Smooth muscle cell (in vitro differentiated cells): ENCODE measurements at regions not wholly inside any gene's neighbourhood (a gene's known extent, or its start where the extent isn't known, plus 50 kb on each side); places are given as distances from the start of the nearest gene placed in this dataset.

Experiments used
- DNase-seq: peaks from one replicate; lab custom pipeline; 2025; ENCODE audit not compliant: unreplicated experiment; lab: John Stamatoyannopoulos, UW
- H2AFZ ChIP-seq: fragments of 200-600 bp; sonication (generic); 2 replicates; pipeline ENCODE4 v1.6.0; 2016; ENCODE audit warnings: antibody characterized with exemption, low read depth, mild to moderate bottlenecking
- H3F3A ChIP-seq: fragments of 200-600 bp; sonication (generic); 2 replicates; pipeline ENCODE4 v1.6.0; 2017; ENCODE audit warnings: antibody characterized with exemption, low read depth
- H3K27ac ChIP-seq: fragments of 200-600 bp; sonication (generic); 2 replicates; pipeline ENCODE4 v1.5.1; 2016; ENCODE audit warnings: low read depth, mild to moderate bottlenecking
- H3K27me3 ChIP-seq: fragments of 200-600 bp; sonication (generic); 2 replicates; pipeline ENCODE4 v1.6.1; 2016; ENCODE audit warnings: low read depth, mild to moderate bottlenecking
- H3K36me3 ChIP-seq: fragments of 200-600 bp; sonication (generic); 2 replicates; pipeline ENCODE4 v1.5.1; 2016; ENCODE audit warnings: low read depth
- H3K4me1 ChIP-seq: fragments of 200-600 bp; sonication (generic); 2 replicates; pipeline ENCODE4 v1.5.1; 2016; ENCODE audit warnings: low read depth
- H3K4me2 ChIP-seq: fragments of 200-600 bp; sonication (generic); 2 replicates; pipeline ENCODE4 v1.6.0; 2016; ENCODE audit warnings: mild to moderate bottlenecking
- H3K4me3 ChIP-seq: fragments of 200-600 bp; sonication (generic); 2 replicates; pipeline ENCODE4 v1.5.1; 2016; ENCODE audit warnings: mild to moderate bottlenecking
- H3K79me2 ChIP-seq: fragments of 200-600 bp; sonication (generic); 2 replicates; pipeline ENCODE4 v1.6.0; 2016; ENCODE audit warnings: low read depth, mild to moderate bottlenecking
- H3K9ac ChIP-seq: fragments of 200-600 bp; sonication (generic); 2 replicates; pipeline ENCODE4 v1.6.0; 2016; ENCODE audit warnings: low read depth
- H3K9me3 ChIP-seq: fragments of 200-600 bp; sonication (generic); replicated peaks from 2 replicates; pipeline ENCODE4 v1.5.1; 2016; ENCODE audit warnings: low read depth
- H4K20me1 ChIP-seq: fragments of 200-600 bp; sonication (generic); 2 replicates; pipeline ENCODE4 v1.6.0; 2016; ENCODE audit warnings: low read depth
- WGBS: methylation state at CpG from one replicate; pipeline ENCODE4 v1.1.7; 2016; ENCODE audit warnings: low lambda C conversion rate; 5-methylcytosine and 5-hydroxymethylcytosine counted together
- TF ChIP-seq, protein P1 (sequence below): fragments of 200-600 bp; sonication (generic); IDR thresholded peaks from 2 replicates; pipeline ENCODE4 v1.5.1; 2017; ENCODE audit warnings: borderline replicate concordance, mild to moderate bottlenecking, antibody characterized with exemption; ENCODE audit not compliant: insufficient read depth, poor library complexity, severe bottlenecking

DNA sequence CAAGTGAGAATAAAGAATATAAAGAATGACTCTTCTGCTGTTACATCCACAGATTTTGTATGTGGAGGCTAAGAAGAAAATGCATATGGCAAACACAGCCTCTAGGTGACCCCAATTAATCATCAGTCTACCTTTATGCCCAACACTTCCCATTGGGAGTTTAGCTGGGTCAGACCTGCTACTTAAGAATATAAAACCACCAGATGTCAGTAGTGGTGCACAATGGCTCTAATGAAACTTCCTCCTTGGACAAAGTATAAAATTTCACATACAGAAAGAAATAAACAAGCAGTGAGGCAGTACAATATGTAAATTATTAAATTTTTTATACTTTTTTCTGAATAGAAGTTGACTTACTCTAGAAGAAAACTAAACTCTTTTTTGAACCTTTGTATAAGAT, 539.9 kb downstream of the BRINP1 start:
- Histone ChIP-seq H3K9me3 (no peaks in the 10 kb centered on the region), H4K20me1 (no peaks in the 10 kb centered on the region), H3K79me2 (no peaks in the 10 kb centered on the region), H3K36me3 (no peaks in the 10 kb centered on the region), H3K27ac (no peak overlapping the region), H3K4me1 (no peaks in the 10 kb centered on the region), H3K9ac (no peak overlapping the region), H2AFZ (no peak overlapping the region), H3K4me2 (no peak overlapping the region), H3K27me3 (no peaks in the 10 kb centered on the region), H3K4me3 (no peak overlapping the region), H3F3A (no peaks in the 10 kb centered on the region)
- TF ChIP-seq, protein P1, sequence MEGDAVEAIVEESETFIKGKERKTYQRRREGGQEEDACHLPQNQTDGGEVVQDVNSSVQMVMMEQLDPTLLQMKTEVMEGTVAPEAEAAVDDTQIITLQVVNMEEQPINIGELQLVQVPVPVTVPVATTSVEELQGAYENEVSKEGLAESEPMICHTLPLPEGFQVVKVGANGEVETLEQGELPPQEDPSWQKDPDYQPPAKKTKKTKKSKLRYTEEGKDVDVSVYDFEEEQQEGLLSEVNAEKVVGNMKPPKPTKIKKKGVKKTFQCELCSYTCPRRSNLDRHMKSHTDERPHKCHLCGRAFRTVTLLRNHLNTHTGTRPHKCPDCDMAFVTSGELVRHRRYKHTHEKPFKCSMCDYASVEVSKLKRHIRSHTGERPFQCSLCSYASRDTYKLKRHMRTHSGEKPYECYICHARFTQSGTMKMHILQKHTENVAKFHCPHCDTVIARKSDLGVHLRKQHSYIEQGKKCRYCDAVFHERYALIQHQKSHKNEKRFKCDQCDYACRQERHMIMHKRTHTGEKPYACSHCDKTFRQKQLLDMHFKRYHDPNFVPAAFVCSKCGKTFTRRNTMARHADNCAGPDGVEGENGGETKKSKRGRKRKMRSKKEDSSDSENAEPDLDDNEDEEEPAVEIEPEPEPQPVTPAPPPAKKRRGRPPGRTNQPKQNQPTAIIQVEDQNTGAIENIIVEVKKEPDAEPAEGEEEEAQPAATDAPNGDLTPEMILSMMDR: peak; percentile 40
- DNase-seq: no peak

DNA sequence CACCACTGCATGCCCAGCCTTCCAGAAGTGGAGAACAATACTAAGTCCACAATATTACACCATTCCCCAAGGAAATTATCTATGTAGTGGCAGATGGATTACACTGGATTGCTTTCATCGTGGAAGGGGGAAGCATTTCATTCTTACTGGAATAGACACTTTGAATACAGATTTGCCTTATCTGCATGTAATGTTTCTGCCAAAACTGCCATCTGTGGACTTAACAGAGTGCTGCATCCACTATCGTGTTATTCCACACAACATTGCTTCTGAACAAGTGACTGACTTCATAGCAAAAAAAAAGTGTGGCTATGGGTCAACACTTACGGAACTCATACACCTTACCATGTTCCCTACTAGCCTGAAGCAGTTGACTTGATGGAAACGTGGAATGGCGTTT, 536.9 kb downstream of the BRINP1 start:
- no peak overlapping the region for H3K9ac ChIP-seq
- no peaks in the 10 kb centered on the region for H3K4me1 ChIP-seq
- no peaks in the 10 kb centered on the region for H3K36me3 ChIP-seq
- DNase-seq: no peak
- no peaks in the 10 kb centered on the region for H3K79me2 ChIP-seq
- WGBS: 95% methylated on average over 5 of the region's 5 CpGs
- peaks cover 6% of the 10 kb centered on the region for H3K27me3 ChIP-seq
- no peaks in the 10 kb centered on the region for H3F3A ChIP-seq
- TF ChIP-seq, protein P1: no peak
- H3K4me2 ChIP-seq: no peak overlapping the region
- no peak overlapping the region for H3K4me3 ChIP-seq
- H3K9me3 ChIP-seq: no peaks in the 10 kb centered on the region
- H3K27ac ChIP-seq: no peak overlapping the region
- H2AFZ ChIP-seq: no peak overlapping the region
- H4K20me1 ChIP-seq: no peaks in the 10 kb centered on the region

- Histone ChIP-seq H3K4me2 (no peak overlapping the region), H3K27ac (no peak overlapping the region), H3K9ac (no peak overlapping the region), H3K9me3 (no peaks in the 10 kb centered on the region), H2AFZ (no peak overlapping the region), H3F3A (no peaks in the 10 kb centered on the region), H3K4me3 (no peak overlapping the region), H3K4me1 (no peaks in the 10 kb centered on the region), H3K36me3 (no peaks in the 10 kb centered on the region), H4K20me1 (no peaks in the 10 kb centered on the region), H3K27me3 (peaks cover 6% of the 10 kb centered on the region), H3K79me2 (no peaks in the 10 kb centered on the region)
- no peak for DNase-seq
- WGBS: 75% methylated on average over 2 of the region's 2 CpGs
- TF ChIP-seq, protein P1: no peak
Observed at GRCh38 chr9:118836891-118837290, 532.3 kb downstream of the BRINP1 start.

DNA sequence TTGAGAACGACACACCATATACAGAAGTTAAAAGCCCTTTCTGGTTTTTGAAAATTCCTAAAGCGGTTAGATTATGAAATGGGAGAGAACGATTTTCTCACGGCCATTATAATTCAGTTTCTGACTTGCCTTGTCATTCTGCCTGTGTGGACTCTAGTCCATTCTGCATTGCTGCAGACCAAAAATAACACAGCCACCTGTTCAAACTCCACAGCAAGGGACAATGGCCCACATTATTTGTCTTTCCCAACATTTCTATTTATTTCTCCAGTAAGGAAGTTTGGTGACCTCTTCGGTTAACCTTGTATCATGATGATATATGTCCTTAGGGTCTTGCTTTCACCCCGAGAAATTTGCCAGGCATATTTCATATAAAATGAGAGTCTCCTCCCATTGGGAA, 497.7 kb downstream of the BRINP1 start:
- TF ChIP-seq, protein P1: no peak
- Histone ChIP-seq H4K20me1 (no peaks in the 10 kb centered on the region), H3K4me2 (no peak overlapping the region), H3K9ac (no peak overlapping the region), H2AFZ (no peak overlapping the region), H3K9me3 (no peaks in the 10 kb centered on the region), H3K4me1 (no peaks in the 10 kb centered on the region), H3F3A (no peaks in the 10 kb centered on the region), H3K4me3 (no peak overlapping the region), H3K27ac (no peak overlapping the region), H3K27me3 (no peaks in the 10 kb centered on the region), H3K36me3 (no peaks in the 10 kb centered on the region), H3K79me2 (no peaks in the 10 kb centered on the region)
- DNase-seq: no peak
- WGBS: 91% methylated on average over 6 of the region's 6 CpGs
